ENCODE measurements at regions not wholly inside any gene's neighbourhood (a gene's known extent, or its start where the extent isn't known, plus 50 kb on each side); places are given as distances from the start of the nearest gene placed in this dataset.

GRCh38 chr2:195121341-195121740, 535.7 kb upstream of the SLC39A10 start:
- H3K4me3 ChIP-seq (replicated peaks in 1 of 3; ENCODE audit: insufficient read depth in 1 of 3, low read depth in 1 of 3, low read length in 3 of 3): no peak overlapping the region
- H2AFZ ChIP-seq (ENCODE audit: low read depth, low read length): no peak overlapping the region
- FAIRE-seq (no peak), DNase-seq (ENCODE audit: low read depth, low spot score) (no peak)
- H3K9me3 ChIP-seq (replicated peaks; ENCODE audit: control insufficient read depth, insufficient read depth, low read length): peaks cover 1% of the 10 kb centered on the region
- H3K4me1 ChIP-seq (ENCODE audit: control insufficient read depth, extremely low read depth, insufficient read depth, low read length): no peaks in the 10 kb centered on the region
- TF ChIP-seq FOS (IDR thresholded peaks at IDR 0.05; ENCODE audit: borderline replicate concordance, insufficient read depth, low read length): no peak
- no peak for TF ChIP-seq POLR2AphosphoS5 (IDR thresholded peaks at IDR 0.05; ENCODE audit: insufficient read depth, low read depth, low read length)
- TF ChIP-seq, protein P1, sequence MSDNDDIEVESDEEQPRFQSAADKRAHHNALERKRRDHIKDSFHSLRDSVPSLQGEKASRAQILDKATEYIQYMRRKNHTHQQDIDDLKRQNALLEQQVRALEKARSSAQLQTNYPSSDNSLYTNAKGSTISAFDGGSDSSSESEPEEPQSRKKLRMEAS (IDR thresholded peaks at IDR 0.05; ENCODE audit: insufficient read depth, insufficient read length): no peak
- TF ChIP-seq JUN (IDR thresholded peaks at IDR 0.05; ENCODE audit: borderline replicate concordance, insufficient read depth, insufficient read length, low read depth): no peak
- no peak for TF ChIP-seq POLR2A (IDR thresholded peaks at IDR 0.05; ENCODE audit: low read depth, low read length)
- TF ChIP-seq EZH2 (IDR thresholded peaks at IDR 0.05; ENCODE audit: borderline replicate concordance, low read depth, low read length, severe bottlenecking): no peak
- TF ChIP-seq MYC (IDR thresholded peaks at IDR 0.05; ENCODE audit: low read depth, low read length): no peak
- TF ChIP-seq CTCF (IDR thresholded peaks at IDR 0.05; ENCODE audit: extremely low read depth in 1 of 2, insufficient read depth in 1 of 2, low read depth in 1 of 2, low read length in 2 of 2): no peak
- no peak for TF ChIP-seq GATA2 (IDR thresholded peaks at IDR 0.05; ENCODE audit: insufficient read depth, insufficient read length, low read depth, low read length)
- H3K79me2 ChIP-seq (ENCODE audit: control insufficient read depth, insufficient read depth, low read length): no peaks in the 10 kb centered on the region
- POLR2A ChIA-PET: no interaction called here
- H3K36me3 ChIP-seq (ENCODE audit: control insufficient read depth in 2 of 2, extremely low read depth in 1 of 2, insufficient read depth in 2 of 2, low read length in 2 of 2): no peaks in the 10 kb centered on the region
- CTCF ChIA-PET: no interaction called here
- dilution Hi-C loops (cut with MboI; ENCODE audit: extremely low pct_ligation_motif_present, low sequenced_read_pairs): no loop called here
- H3K9ac ChIP-seq (replicated peaks; ENCODE audit: extremely low read depth, insufficient read depth, low read length): no peak overlapping the region
- H3K9me1 ChIP-seq (replicated peaks; ENCODE audit: control insufficient read depth, extremely low read depth, insufficient read depth, low read length): no peaks in the 10 kb centered on the region
- H3K4me2 ChIP-seq (ENCODE audit: insufficient read depth, low read length): no peak overlapping the region
- no peaks in the 10 kb centered on the region for H4K20me1 ChIP-seq (replicated peaks; ENCODE audit: control insufficient read depth, extremely low read depth, insufficient read depth, low read length)
- intact Hi-C loops (cut with micrococcal nuclease): no loop called here
- H3K27ac ChIP-seq (ENCODE audit: insufficient read depth, low read depth, low read length): no peak overlapping the region
- BruUV-seq (replicated peaks): no TSS peak
- no peaks in the 10 kb centered on the region for H3K27me3 ChIP-seq (ENCODE audit: control insufficient read depth in 2 of 2, insufficient read depth in 2 of 2, low read length in 2 of 2)

Data from endothelial cell of umbilical vein (primary cell).